IPS DF 4.7 (cell line): ENCODE measurements at regions not wholly inside any gene's neighbourhood (a gene's known extent, or its start where the extent isn't known, plus 50 kb on each side); places are given as distances from the start of the nearest gene placed in this dataset.

Experiments used
- DNase-seq: peaks from one replicate; pipeline ENCODE4 v3.0.0-alpha.2; 2013; ENCODE audit warnings: low spot score; ENCODE audit errors: extremely low read depth

DNA sequence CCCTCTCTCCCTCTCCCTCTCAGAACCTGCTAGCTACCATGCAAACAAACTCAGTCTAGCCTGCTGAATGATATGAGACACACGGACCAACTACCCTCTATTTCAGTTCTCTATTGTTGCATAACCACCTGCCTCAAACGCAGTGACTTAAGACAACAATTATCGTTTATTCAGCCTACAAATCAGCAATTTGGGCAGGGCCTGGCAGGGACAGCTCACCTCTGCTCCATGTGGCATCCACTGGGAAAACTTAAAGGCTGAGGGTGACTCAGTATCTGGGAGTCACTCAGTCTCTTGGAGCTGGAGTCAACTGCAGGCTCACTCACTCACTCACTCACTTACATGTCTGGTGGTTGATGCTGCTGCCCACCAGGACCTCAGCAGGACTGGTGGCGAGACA, 121.3 kb downstream of the SEC16B start:
- no peak for DNase-seq

DNA sequence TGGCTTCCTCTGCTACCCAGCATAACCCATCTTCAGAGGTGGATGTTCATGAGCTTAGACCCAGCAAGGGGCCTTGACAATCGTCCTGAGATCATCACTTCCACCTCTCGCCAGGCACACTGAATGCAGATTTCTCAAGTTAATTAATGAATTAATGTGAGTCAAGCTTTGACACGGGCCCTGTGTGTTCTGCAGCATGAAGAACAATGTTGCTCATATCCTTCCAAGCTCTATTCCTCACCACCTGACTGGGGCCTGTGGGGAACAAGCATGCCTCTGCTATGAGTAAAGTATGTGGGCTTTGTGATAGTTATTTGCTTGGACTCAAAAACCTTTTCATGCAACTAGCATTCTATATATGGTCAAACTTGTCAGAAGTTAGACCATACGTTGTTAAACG, 122.0 kb downstream of the SEC16B start:
- DNase-seq = no peak

DNA sequence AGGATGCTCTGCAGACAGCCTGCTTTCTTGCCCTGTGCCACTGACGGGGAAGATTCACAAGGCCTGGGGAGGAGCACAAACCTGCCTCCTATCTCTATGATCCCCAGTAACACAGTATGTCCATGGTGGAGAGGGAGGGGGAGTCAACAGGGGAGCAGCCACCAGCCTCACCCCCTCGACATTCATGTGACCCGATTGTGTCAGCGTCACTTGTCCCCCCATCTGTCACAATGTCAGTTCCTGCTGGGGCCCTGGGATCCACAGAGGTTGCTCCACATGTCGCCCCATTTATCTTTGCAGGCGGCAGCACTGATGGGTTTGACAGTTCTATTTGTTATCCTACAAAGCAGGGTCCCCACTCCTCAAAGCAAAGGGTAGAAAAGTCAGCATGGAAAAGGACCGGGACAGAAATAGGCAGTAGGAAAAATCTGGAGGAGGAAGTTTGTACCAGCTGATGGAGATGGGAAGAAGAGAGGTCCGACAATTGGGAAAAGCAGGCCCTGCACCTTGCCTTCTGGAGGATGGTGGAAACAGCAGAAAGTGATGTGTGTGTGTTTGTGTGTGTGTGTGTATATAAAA, 130.9 kb downstream of the SEC16B start:
- no peak for DNase-seq

DNA sequence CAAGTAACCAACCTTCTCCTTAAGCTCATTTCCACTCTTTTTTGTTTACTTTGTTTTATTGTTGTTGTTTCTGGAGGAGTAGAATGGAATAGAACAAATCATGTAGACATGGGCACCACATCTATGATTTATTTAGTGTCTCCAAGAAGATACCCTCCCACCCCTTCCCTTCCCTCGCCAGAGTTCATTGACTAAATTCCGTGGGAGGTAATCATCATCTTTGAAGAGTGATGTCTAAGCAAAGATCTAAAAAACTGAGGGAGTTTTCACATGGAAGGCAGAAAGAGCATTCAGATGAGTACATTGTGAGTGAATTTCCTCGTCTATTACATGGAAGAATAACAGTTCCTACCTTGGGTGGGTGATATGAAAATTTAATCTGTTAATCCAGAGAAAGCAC, 136.2 kb downstream of the SEC16B start:
- no peak for DNase-seq

DNA sequence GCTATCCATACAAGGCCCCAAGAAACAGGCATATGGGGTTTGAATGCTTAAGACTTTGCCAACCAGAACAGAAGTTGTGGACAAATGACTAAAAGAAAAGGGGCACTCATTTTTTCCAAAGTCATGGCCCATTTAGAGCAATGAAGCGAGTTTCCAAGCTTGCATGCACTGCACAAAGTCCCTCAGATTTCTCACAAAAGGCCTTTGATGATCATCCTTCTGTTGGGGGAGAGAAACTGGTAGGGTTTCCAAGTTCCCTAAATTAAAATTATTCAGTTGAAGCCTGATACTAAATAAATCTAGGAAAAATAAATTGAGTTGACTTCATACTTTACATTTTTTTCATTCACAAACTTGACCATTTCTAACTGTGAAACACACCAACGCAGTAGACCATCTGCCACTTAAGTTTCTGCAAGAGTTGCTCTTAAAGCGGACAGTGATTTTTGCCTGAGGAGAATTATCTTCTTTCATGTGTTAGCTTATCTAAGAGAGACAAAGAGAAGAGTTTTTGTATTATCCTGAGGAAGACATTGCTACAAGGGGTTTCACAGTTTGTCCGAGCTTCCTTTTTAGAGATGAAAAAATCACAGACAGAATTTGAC, 139.2 kb downstream of the SEC16B start:
- DNase-seq = no peak

DNA sequence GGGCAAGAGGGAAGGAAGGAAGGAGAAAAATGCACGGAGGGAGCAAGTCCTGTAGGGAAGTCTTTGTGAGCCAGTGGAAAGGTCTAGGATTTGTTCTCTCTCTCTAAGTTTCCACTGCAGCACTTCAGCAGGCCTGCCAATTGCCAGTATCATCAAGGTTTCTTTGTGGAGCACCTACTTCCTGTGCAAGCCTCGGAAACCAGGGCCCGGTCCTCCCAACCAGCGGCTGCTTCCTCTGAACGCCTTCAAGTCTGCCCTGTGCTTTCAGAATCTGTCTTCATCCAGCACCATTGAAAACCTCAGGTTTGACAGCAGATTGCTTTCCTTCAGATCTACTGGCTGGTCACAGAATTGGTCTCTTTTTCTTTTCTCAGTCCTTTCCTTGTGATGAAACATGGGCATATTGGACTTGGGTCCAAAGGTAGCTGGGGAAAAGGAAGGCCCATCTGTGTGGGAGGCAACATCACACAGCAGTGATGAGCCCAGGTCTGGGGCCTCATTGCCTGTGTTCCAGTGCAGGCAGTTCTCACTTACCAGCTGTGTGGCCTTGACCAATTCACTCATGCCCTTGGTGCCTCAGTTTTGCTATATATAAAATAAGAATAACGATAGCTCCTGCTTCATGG, 144.5 kb downstream of the SEC16B start:
- DNase-seq = no peak

DNA sequence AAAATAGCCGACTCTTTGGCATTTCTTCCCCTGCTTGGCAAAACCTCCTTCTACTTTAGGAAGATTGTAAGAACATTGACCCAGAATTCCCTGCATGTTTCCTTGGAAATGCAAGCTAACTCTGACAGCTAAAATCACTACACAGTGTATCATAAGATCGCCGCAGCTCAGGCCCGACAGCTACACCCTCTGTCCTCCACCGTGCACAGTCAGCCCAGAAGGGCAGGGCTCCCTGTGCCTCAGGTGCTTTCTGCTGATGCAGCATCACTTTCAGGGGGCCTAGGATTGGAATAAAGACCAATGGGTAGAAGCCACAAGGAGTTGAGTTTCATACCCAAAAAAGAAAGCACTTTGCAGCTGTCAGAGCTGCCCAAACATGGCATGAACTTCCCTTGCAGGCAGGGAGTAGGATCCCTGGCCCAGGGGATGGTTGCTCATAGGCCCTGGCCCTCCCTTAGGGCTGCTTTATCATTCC, 145.3 kb downstream of the SEC16B start:
- no peak for DNase-seq

DNA sequence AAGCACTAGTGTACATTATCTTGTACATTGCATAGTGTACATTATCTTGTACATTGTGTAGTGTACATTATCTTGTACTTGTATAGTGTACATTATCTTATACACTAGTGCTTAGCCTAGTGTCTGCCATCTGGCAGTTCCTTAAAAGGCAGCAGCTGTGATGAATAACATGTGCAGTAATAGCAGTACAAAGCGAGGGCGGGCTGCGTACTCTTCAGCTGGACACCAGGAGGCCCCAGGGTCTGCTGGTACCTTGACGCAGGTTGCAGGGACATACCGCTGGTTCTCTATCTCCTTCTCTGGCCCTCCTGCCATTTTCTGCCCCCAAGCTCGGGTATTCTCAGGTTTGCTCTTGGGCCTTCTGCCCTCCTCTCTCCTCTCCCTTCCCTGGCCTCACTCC, 149.6 kb downstream of the SEC16B start:
- no peak for DNase-seq

DNA sequence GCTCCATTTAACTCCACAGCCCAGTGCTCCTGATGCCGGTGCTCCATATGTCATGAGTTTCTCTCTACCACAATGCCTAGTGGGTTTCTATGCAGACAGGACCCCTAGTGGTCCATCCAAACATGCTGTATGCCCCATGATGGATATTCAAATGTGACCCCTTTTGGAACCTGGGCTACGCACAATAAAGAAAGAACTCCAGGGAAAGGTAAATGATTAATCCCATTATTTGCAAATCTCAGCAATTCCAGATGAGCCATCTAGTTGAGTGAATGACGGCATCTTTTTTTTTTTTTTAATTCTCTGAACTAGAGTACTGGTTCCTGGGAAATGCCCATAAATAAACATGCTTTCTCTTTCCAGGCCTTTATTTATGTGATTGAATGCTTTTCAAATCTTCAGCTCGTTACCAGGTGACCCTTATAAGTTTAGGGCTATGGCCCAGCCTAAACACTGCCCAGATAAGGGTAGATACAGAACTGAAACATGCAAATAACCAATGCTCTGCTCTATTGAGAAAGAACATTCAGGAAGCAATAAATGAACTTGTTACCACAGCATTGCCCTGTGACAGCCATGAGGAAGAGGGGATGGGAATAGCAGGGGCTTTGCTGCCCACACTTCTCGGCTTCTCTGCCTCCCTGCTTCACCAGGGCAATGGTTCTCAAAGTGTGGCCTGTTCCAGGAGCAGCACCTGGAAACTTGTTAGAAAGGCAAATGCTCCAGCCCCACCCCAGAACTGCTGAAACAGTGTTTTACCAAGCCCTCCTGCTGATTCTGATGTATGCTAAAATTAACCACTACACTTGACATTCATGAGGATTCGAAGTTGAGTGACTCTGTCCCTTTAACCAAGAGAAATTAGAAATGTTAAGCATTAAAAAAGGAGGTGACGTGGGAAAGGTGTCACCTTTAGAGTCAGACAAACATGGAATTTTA, 151.7 kb downstream of the SEC16B start:
- DNase-seq = no peak

DNA sequence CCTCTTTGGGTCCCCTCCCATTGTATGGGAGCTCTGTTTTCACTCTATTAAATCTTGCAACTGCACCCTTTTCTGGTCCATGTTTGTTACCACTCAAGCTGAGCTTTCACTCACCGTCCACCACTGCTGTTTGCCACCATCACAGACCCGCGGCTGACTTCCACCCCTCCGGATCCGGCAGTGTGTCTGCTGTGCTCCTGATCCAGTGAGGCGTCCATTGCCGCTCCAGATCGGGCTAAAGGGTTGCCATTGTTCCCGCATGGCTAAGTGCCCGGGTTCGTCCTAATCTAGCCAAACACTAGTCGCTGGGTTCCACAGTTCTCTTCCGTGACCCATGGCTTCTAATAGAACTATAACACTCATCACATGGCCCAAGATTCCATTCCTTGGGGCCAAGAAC, 157.2 kb downstream of the SEC16B start:
- DNase-seq = no peak

DNA sequence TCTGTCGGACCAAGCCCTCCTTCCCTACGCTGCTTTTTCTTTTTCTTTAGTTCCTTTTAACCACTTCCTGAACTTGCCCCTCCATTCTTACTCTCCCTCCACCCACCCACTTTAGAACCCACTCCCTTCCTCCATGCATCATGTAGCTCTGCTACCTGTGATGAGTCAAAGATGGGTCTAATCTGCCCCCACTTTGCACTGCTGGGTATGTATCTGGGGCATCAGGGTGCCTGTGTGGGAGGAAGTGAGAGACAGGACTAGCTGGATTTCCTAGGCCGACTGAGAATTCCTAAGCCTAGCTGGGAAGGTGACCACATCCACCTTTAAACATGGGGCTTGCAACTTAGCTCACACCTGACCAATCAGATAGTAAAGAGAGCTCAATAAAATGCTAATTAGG, 157.7 kb downstream of the SEC16B start:
- no peak for DNase-seq

DNA sequence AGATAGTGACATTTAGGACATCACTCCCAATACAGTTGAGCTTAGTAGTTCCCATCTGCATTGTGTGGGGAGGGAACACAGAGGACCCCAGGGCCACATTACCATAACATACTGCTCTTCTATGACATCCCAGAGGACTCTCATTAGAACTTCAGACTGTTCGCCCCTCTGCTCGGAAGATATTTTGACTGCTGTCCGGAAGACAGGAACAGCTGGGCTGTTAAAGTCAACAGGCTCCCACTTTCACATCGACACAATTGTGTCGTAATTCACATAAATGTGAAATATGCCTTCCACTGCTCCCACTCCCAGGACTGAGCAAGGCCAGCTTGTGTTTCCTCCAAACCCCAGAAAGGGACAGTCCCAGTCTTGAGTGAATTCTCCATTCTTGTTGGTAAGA, 158.4 kb downstream of the SEC16B start:
- no peak for DNase-seq

DNA sequence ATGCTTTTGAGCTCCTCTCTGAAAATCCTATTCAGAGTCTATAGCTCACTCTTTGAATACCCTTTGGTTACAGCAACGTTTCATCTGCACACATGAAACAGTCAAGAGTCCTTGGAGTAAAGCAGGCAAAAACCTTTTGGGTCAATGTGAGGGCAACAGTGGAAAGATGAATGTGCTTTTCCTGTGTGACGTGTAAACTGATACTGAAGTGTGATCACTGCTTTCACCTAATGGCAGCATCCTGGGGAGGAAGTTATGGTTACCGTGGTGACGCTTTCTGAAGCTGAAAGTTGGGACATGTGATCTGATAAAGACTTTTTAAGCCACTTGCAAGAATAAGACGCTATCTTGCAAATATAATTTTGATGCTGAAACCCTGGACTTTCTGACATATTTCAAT, 160.0 kb downstream of the SEC16B start:
- DNase-seq = no peak

DNA sequence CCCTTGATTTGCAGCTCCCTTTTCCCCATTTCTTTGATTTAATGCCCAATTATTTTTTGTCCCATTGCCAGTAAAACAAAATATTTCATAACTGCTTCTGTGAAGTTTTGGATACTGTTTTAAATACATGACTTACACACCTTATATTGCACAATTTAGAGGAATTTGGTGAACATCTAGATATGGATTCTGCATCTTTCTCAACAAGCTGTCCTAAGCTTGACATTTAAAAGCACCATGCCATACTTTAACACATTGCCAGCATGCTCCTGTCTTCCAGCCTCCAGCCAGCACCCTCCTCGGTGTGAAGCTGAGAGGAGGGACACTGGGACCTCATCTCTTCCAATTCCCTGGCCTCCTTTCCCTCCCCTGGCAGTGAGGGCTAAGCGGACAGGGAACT, 167.6 kb downstream of the SEC16B start:
- no peak for DNase-seq

DNA sequence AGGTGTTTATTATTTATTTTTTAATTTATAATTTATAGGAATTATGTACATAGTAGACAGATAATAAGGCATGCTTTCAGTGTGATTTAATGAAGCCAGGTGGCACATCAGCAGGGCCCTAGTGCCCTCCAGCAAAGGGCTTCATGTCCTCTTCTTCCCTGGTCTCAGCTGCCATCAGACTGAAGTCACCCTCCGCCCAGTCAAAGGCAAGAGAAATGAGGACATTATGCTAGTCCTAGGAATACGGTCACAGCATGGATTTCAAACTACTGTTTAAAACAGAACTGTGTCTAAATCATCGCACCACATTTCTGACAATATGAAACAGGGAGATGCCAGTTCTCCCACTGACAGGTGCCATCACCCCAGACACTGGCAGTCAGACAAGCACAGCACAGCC, 168.1 kb downstream of the SEC16B start:
- DNase-seq = no peak

DNA sequence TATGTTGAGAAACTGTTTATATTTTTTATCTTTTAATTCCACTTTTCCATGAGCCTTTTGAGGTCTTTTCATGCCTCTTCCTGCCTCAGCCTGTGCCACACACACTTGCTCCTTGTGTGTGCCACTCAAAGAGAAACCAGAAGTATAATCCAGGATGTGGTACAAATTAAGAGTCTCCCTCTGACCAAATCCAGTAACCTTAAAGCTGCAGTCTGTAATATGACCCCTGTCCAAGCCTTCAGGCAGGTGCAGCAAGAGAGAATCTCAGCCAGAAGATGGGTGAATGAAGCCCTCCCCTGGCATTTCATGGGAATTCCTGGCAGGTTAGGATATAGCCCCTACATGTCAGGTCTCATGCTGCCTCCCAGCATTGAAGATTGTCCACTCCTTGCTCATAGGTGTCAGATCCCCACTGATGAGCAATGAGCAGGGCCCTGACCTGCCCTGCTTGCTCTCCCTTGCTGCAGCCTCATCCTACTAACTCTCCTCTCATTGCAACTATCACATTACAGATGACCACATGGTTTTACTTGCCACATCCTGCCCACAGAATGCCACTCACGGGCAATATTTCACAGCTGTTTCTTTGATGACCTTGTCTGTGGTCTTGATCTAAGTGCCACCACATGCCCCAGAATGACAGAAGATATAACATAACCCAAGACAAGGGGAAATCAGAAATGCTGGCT, 169.3 kb downstream of the SEC16B start:
- DNase-seq = no peak

DNA sequence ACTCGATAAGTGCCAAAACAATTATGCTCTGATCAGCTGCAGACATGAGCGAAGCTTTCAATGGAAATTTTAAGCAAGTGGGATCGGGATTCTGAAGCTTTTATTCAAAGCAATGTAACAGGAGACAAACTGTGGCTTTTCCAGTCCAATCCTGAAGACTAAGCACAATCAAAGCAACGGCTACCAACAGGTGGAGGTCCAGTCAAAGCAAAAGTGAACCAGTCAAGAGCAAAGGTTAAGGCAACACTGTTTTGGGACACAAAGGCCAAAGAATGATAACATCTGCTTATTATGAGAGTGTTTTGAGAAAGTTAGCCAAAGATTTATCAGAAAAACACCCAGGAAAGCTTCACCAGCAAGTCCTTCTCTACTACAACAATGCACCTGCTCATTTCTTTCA, 170.1 kb downstream of the SEC16B start:
- no peak for DNase-seq

DNA sequence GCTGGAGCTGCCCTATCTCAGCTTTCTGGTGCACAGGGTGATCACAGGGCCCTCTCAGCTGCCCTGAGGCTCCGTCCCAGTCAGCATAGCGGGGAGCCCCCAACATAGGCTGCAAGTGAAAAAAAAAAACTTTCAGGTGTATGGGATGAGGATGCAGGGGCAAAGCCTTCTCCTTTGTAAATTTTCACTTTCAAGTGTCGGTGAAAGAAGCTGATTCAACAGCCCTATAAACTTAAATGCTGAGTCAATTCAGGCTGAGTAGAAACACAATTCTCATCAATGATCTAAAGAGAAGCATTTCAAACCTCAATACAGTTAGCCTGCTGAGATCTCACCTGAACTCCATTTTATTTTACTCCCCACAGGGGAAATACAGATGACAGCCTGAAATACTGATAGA, 171.2 kb downstream of the SEC16B start:
- no peak for DNase-seq

DNA sequence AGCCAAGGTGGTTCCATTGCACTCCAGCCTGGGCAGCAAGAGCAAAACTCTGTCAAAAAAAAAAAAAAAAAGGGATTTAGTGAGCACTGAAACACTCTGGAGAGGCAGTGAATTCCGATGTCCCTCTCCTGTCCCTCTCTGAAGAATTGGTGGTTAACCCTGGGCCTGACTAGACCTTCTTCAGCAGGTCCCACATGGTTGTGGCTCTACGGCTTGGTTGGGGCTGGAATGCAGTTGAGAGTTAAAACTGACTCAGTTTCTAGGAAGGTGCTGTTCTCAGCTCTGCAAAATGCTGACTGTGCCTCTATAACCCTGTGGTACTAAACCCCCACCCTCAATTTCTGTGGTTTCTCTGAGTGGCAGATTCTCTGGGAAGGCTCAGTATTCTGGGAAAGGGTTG, 173.3 kb downstream of the SEC16B start:
- DNase-seq = no peak

DNA sequence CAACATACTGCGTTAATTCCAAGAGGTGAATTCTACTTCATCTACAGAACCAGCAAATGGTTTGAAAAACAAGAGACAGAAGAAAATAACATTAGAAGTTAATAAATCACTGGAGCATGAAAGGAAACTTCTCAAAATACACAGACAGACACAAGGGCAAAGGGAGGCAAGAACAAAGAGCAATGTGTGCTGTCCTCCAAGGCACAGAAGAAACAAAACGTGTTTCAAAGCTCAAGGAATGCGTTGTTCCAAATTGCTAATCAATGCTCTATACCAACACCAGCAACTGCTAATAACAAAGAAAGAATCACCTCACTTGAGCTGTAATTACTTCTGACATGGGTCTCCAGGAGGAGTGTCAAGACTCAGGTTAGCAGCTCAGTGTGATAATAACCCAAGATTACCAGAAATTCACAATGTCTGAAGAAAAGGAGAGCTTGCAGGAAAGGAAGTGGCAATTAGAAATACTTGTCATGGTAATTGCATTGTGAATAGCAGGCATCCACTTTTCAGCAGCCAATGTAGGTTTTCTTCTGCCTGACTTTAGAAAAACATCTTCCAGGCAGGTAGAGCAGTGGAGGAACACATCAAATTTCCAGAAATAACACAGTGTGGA, 175.4 kb downstream of the SEC16B start:
- peak; percentile 56 for DNase-seq

DNA sequence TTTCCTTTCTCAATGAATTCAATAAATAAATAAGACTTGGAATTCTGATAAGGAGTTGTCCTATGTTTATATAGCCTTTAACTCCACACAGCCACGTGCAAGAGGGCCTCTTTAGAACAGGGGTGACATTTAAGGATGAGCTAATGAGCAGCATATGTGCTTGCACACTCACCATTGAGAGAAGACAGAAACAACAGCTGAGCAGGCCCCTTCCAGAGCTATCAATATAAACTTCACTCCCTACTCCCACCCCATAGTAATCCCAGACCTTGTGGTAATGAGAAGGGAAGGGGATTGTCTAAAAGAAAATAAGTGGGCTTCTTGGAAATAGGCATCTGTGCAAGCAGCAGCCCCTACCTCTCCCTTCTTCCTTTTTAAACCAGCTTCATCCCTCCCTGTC, 176.0 kb downstream of the SEC16B start:
- DNase-seq = no peak
